ENCODE measurements at regions not wholly inside any gene's neighbourhood (a gene's known extent, or its start where the extent isn't known, plus 50 kb on each side); places are given as distances from the start of the nearest gene placed in this dataset.
"Not testable (repeated sequence)": the region's sequence is repeated elsewhere in the genome, so short reads cannot be mapped to it uniquely, and the experiment has no call there.

GRCh38 chr5:143521141-143521540 is 117.7 kb upstream of the NR3C1 start:
- H3K36me3 ChIP-seq (ENCODE audit: control insufficient read depth, low read length): no peaks in the 10 kb centered on the region
- H3K79me2 ChIP-seq (ENCODE audit: control insufficient read depth, low read length): no peaks in the 10 kb centered on the region
- H4K20me1 ChIP-seq (ENCODE audit: control insufficient read depth, insufficient read depth, low read depth, low read length): no peaks in the 10 kb centered on the region
- H3K4me2 ChIP-seq (ENCODE audit: low read length): no peak overlapping the region
- H3F3A ChIP-seq (ENCODE audit: control insufficient read depth, insufficient read depth): no peaks in the 10 kb centered on the region
- TF ChIP-seq EZH2phosphoT487 (IDR thresholded peaks at IDR 0.05; ENCODE audit: borderline replicate concordance, low read length) (no peak), CTCF (IDR thresholded peaks at IDR 0.05; ENCODE audit: low read depth, low read length, poor library complexity, severe bottlenecking) (no peak)
- H3K9me3 ChIP-seq (ENCODE audit: control insufficient read depth, insufficient read depth, low read length): no peaks in the 10 kb centered on the region; the same call in 1 of the 2 replicates
- no peak overlapping the region for H3K27ac ChIP-seq (ENCODE audit: low read depth, low read length)
- H3K4me1 ChIP-seq (ENCODE audit: control insufficient read depth, low read length): peaks cover 15% of the 10 kb centered on the region
- H3K4me3 ChIP-seq (ENCODE audit: low read length): no peak overlapping the region
- H3K27me3 ChIP-seq (ENCODE audit: control insufficient read depth, low read length): no peaks in the 10 kb centered on the region
- H3K9me2 ChIP-seq (replicated peaks; ENCODE audit: control insufficient read depth, low read length): no peaks in the 10 kb centered on the region

- not testable (repeated sequence) for H3K9me3 ChIP-seq (ENCODE audit: control insufficient read depth, insufficient read depth, low read length); H3F3A ChIP-seq (ENCODE audit: control insufficient read depth, insufficient read depth); H3K27me3 ChIP-seq (ENCODE audit: control insufficient read depth, low read length); H3K4me3 ChIP-seq (ENCODE audit: low read length); H3K4me2 ChIP-seq (ENCODE audit: low read length); H3K9me2 ChIP-seq (replicated peaks; ENCODE audit: control insufficient read depth, low read length); H4K20me1 ChIP-seq (ENCODE audit: control insufficient read depth, insufficient read depth, low read depth, low read length); H3K27ac ChIP-seq (ENCODE audit: low read depth, low read length); H3K79me2 ChIP-seq (ENCODE audit: control insufficient read depth, low read length); H3K36me3 ChIP-seq (ENCODE audit: control insufficient read depth, low read length)
- peaks cover 18% of the 10 kb centered on the region for H3K4me1 ChIP-seq (ENCODE audit: control insufficient read depth, low read length)
Measured at GRCh38 chr5:143519215-143519614, 115.7 kb upstream of the NR3C1 start.

GRCh38 chr5:143517824-143518223 is 114.3 kb upstream of the NR3C1 start:
- not testable (repeated sequence) for H3K36me3 ChIP-seq (ENCODE audit: control insufficient read depth, low read length); H3K9me3 ChIP-seq (ENCODE audit: control insufficient read depth, insufficient read depth, low read length); H3K4me2 ChIP-seq (ENCODE audit: low read length); H3K79me2 ChIP-seq (ENCODE audit: control insufficient read depth, low read length); H3K4me3 ChIP-seq (ENCODE audit: low read length); H4K20me1 ChIP-seq (ENCODE audit: control insufficient read depth, insufficient read depth, low read depth, low read length); H3K9me2 ChIP-seq (replicated peaks; ENCODE audit: control insufficient read depth, low read length); H3K27me3 ChIP-seq (ENCODE audit: control insufficient read depth, low read length); H3F3A ChIP-seq (ENCODE audit: control insufficient read depth, insufficient read depth); H3K27ac ChIP-seq (ENCODE audit: low read depth, low read length)
- H3K4me1 ChIP-seq (ENCODE audit: control insufficient read depth, low read length): peaks cover 18% of the 10 kb centered on the region

GRCh38 chr5:143516249-143516648 is 112.8 kb upstream of the NR3C1 start:
- no peaks in the 10 kb centered on the region for H3K9me2 ChIP-seq (replicated peaks; ENCODE audit: control insufficient read depth, low read length)
- H3K4me1 ChIP-seq (ENCODE audit: control insufficient read depth, low read length): peaks cover 18% of the 10 kb centered on the region
- TF ChIP-seq CTCF (IDR thresholded peaks at IDR 0.05; ENCODE audit: low read depth, low read length, poor library complexity, severe bottlenecking) (no peak), EZH2phosphoT487 (IDR thresholded peaks at IDR 0.05; ENCODE audit: borderline replicate concordance, low read length) (no peak)
- H4K20me1 ChIP-seq (ENCODE audit: control insufficient read depth, insufficient read depth, low read depth, low read length): no peaks in the 10 kb centered on the region
- no peak overlapping the region for H3K4me3 ChIP-seq (ENCODE audit: low read length)
- no peaks in the 10 kb centered on the region; the same call in 1 of the 2 replicates for H3K9me3 ChIP-seq (ENCODE audit: control insufficient read depth, insufficient read depth, low read length)
- H3K79me2 ChIP-seq (ENCODE audit: control insufficient read depth, low read length): no peaks in the 10 kb centered on the region
- H3F3A ChIP-seq (ENCODE audit: control insufficient read depth, insufficient read depth): no peaks in the 10 kb centered on the region
- no peaks in the 10 kb centered on the region for H3K27me3 ChIP-seq (ENCODE audit: control insufficient read depth, low read length)
- H3K27ac ChIP-seq (ENCODE audit: low read depth, low read length): no peak overlapping the region
- H3K36me3 ChIP-seq (ENCODE audit: control insufficient read depth, low read length): no peaks in the 10 kb centered on the region
- peak overlapping the region; percentile 26; the same call in 1 of the 2 replicates for H3K4me2 ChIP-seq (ENCODE audit: low read length)

All from DOHH2 (cell line).